GM19467 (cell line): ENCODE measurements at regions not wholly inside any gene's neighbourhood (a gene's known extent, or its start where the extent isn't known, plus 50 kb on each side); places are given as distances from the start of the nearest gene placed in this dataset.
"Not testable (repeated sequence)": the region's sequence is repeated elsewhere in the genome, so short reads cannot be mapped to it uniquely, and the experiment has no call there.

Experiments used
- ATAC-seq: cut with Tn5 transposase; IDR thresholded peaks from one replicate; pipeline ENCODE4 v1.9.1; 2021; ENCODE audit warnings: mild to moderate bottlenecking, moderate library complexity; ENCODE audit not compliant: unreplicated experiment

GRCh38 chr4:27075603-27076002, 215.0 kb downstream of the STIM2 start:
- ATAC-seq = not testable (repeated sequence)

- ATAC-seq = no peak
Observed at GRCh38 chr4:27078934-27079455, 218.4 kb downstream of the STIM2 start.

GRCh38 chr4:27081675-27082586, 221.3 kb downstream of the STIM2 start:
- ATAC-seq = peak; percentile 52

- no peak for ATAC-seq
Observed at GRCh38 chr4:27082776-27083175, 222.1 kb downstream of the STIM2 start.

- ATAC-seq = no peak
Observed at GRCh38 chr4:27084685-27085361, 224.2 kb downstream of the STIM2 start.

GRCh38 chr4:27085396-27085795, 224.8 kb downstream of the STIM2 start:
- ATAC-seq = no peak

- ATAC-seq = no peak
Observed at GRCh38 chr4:27087306-27088045, 226.8 kb downstream of the STIM2 start.

- no peak for ATAC-seq
Observed at GRCh38 chr4:27088491-27088890, 227.8 kb downstream of the STIM2 start.

- ATAC-seq = no peak
Observed at GRCh38 chr4:27089186-27089585, 228.5 kb downstream of the STIM2 start.

- no peak for ATAC-seq
Observed at GRCh38 chr4:27090406-27090805, 229.8 kb downstream of the STIM2 start.

- ATAC-seq = no peak
Observed at GRCh38 chr4:27094224-27094623, 233.6 kb downstream of the STIM2 start.

- no peak for ATAC-seq
Observed at GRCh38 chr4:27094783-27095182, 234.1 kb downstream of the STIM2 start.

GRCh38 chr4:27096142-27096824, 235.6 kb downstream of the STIM2 start:
- ATAC-seq = no peak

GRCh38 chr4:27098034-27098433, 237.4 kb downstream of the STIM2 start:
- no peak for ATAC-seq

- no peak for ATAC-seq
Observed at GRCh38 chr4:27100713-27101112, 240.1 kb downstream of the STIM2 start.

GRCh38 chr4:27101126-27101525, 240.5 kb downstream of the STIM2 start:
- no peak for ATAC-seq

GRCh38 chr4:27101561-27101960, 240.9 kb downstream of the STIM2 start:
- ATAC-seq = no peak

GRCh38 chr4:27111627-27112026, 251.0 kb downstream of the STIM2 start:
- ATAC-seq = no peak

GRCh38 chr4:27112587-27112986, 251.9 kb downstream of the STIM2 start:
- no peak for ATAC-seq

GRCh38 chr4:27115221-27115620, 254.6 kb downstream of the STIM2 start:
- ATAC-seq = no peak

GRCh38 chr4:27117453-27117852, 256.8 kb downstream of the STIM2 start:
- ATAC-seq = no peak
